UCSD-AML1 (cell line): ENCODE measurements at regions not wholly inside any gene's neighbourhood (a gene's known extent, or its start where the extent isn't known, plus 50 kb on each side); places are given as distances from the start of the nearest gene placed in this dataset.

ENCODE experiments used
- DNase-seq: peaks from one replicate; lab custom pipeline; 2025; ENCODE audit not compliant: unreplicated experiment; lab: John Stamatoyannopoulos, UW

DNA sequence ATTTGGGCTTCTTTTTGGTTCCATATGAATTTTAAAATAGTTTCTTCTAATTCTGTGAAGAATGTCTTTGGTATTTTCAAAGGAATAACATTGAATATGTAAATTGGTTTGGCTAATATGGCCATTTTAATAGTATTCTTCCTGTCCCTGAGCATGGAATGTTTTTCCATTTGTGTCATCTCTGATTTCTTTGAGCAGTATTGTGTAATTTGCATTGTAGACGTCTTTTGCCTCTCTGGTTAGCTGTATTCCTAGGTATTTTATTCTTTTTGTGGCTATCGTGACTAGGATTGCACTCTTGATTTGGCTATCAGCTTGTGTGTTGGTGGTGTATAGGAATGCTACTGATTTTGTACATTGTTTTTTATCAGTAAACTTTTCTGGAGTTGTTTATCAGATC lies 601.9 kb downstream of the SNAPC1 start:
- DNase-seq: no peak

DNA sequence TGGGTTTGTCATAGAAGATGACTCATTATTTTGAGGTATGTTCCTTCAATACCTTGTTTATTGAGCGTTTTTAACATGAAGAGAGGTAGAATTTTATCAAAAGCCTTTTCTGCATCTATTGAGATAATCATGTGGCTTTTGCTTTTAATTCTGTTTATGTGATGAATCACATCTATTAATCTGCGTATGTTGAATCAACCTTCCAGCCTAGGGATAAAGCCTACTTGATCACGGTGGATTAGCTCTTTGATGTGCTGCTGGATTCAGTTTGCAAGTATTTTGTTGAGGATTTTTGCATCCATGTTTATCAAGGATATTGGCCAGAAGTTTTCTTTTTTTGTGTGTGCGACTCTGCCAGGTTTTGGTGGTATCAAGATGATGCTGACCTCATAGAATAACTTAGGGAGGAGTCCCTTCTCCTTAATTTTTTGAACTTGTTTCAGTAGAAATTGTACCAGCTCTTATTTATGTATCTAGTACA lies 602.6 kb downstream of the SNAPC1 start:
- DNase-seq: no peak

DNA sequence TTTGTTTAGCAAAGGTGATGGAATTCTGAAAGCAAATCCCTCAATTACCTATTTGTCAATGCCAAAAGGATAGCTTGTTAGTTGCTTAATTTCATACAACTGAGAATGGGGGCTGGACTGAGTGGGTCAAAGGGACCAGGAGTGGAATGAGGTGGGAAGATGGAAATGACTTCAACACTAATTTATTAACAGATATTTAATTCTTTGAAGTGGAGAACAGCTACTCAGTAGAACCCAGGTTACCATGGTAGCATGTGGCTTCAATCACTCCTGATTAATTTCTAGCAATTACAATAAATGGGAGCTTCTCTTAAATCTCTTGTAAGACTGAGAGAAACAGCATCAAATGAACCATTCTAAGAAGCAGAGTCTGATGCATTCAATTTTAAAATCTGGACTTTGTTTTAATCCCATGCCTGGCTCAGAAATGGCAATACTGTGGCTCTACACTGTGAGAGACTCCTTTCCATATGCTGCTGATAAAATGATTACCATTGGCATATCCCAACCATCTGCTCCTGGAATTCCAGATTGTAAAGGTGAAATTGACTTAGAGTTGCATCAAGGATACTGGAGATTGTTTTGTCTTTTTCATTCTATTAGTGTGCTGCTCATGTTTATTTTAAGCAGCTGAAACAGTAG lies 607.8 kb downstream of the SNAPC1 start:
- no peak for DNase-seq

- DNase-seq: no peak
Measured at GRCh38 chr14:62373944-62374343, 611.7 kb downstream of the SNAPC1 start.

- DNase-seq: no peak
Measured at GRCh38 chr14:62378057-62378456, 615.8 kb downstream of the SNAPC1 start.

DNA sequence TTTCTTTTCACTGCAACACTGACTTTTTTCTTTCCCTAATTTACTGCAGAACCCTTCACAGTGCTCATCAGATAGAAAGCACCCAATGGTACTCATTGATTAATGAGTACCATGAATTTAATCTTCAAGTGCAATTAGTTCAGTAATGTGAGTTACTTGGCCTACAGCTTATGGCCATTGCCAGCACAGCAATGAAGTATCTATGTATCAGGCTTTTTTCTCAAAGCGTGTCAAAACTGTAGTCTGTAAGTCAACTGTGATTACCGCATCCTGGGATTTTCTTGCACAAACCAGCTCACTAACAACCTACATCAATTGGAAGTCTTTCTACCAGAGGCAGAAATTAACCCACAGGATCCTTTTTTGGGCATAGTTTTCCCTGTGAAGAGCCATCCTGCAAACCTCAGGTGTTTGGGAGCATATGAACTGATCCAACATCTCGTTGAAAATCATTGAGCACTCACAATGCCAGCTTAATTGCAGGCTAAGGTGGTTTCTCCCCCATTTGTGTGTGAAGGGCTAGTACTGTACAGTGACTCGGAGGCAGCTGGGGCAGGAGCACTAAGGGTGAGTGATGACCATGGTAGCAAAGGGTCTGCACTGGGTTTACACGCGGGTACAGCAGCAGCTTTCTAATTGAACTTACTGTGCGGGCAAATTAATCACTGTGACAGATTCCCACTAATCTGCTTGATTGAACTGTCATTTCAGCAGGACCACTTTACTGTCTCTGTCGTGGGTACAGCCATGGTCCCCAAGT lies 619.3 kb downstream of the SNAPC1 start:
- no peak for DNase-seq

DNA sequence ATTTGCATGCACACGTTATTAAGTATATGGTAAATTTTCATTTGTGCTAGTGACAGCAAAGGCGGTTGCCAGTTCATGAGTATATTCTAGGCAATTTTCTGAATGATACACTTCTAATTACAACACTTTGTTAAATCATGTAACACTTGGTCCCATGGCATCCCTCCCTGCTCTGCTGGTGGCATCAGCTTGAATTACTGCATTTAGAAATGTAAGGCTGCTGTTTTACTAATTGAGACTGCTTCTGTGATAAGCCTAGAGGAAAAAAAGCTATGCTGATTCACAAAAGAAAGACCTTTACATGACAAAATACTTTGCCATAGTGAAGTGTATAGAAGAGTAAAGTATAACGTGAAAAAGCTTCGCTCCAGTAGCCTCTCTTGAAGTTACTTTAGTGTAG lies 636.1 kb downstream of the KCNH5 start:
- DNase-seq: no peak

DNA sequence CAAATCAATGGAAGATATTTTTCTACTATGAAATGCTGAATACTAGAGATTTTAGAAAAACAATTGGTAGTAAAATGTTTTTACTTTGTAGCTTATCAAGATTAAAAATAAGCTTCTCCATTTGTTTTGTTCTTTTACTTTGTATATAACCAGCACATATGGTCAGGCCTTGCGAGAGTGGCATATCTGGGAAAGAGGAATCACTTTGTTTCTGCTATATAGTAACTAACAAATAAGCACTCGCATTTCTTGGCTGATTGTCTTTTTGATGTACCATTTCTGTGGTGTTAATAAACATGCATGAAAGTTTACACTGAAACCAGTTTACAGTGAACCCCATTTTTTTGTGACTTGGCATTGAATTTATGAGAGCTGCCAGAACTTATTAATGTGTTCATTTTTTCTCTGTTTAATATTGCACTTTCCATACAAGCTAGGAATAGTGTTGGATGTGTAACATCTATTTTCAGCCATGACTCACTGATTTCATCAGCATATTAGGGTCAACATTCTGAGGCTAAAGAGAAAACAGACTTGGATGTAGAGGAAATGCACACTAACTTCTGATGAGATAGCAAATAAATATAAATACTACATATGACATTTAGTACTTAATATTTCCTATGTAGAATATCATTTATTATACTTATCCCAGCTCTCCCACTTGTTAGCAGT lies 635.5 kb downstream of the KCNH5 start:
- DNase-seq: no peak

DNA sequence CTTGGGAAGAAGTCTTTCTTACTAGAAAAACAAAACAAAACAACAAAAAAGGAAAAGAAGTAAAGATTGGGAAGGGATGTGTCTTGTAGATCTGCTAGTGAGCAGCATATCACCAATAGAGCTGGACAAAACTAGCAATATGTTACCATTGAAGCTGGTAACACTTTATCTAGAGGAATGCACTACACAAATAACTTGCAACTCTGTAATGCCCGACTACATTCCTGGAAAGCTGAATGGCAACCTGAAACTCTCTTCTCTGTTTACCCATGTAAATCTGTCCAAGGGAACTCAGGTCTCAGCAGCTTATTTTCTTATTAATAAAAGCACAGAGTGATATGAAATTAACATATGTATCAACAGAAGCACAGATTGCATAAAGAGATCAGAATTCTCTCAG lies 624.4 kb downstream of the KCNH5 start:
- DNase-seq: no peak

GRCh38 chr14:62428429-62429203 lies 616.6 kb downstream of the KCNH5 start:
- no peak for DNase-seq

- no peak for DNase-seq
Measured at GRCh38 chr14:62429683-62430082, 615.6 kb downstream of the KCNH5 start.

DNA sequence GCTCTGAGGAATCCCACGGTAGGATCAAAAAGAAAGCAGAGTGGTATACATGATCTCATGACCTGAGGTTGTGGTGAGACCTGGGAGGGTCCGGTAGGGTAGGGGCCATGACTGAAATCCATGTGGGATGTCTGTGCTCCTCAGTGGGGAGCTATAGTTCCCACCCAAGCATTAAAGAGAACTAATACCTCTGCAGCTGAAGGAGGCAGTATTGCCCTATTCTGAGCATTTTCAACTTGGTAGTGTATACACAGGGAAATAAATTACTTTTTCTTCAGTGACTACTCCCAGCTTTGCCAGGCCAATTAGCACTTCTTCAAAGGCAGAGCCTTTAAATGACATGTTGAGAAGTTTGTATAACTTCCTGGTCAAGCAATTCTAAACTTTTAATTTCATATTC lies 613.8 kb downstream of the KCNH5 start:
- DNase-seq: no peak

DNA sequence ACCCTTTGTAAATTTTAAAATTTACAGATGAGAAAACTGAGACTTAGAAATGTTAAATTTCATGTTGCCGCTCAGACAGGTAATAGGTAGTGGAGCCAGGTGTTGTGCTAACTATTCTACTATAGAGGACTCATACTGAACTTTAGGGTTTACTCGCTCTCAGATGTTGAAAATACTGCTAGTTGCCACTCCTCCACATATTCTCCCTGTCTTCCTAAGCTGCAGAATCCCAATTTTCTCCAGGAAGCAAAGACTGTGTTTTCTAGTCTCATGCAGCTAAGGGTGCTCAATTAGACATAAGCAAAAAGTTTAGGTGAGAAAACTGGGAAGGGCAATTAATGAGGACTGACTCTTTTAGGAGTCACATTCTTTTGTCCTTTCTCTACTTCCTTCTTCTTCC lies 612.3 kb downstream of the KCNH5 start:
- DNase-seq: no peak

DNA sequence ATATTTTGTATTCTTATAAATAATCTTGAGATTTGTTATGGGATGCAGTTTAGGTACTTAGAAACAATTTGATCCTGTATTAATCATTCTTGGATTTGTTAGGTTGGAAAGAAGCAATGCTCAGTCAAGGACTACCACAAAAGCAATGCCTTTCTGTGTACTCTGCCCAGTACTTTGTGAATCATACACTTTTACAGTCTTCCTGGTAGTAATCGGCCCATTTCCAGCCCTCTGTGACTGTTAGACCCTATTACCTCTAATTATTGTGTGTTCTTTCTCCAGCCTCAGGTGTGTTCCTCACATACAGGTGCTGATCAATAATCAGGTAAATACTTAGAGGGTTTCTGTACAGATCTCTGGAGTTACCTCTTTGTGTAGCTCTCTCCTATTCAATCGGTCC lies 609.0 kb downstream of the KCNH5 start:
- no peak for DNase-seq

- no peak for DNase-seq
Measured at GRCh38 chr14:62439210-62439609, 606.0 kb downstream of the KCNH5 start.

GRCh38 chr14:62443796-62444195 lies 601.5 kb downstream of the KCNH5 start:
- DNase-seq: no peak

DNA sequence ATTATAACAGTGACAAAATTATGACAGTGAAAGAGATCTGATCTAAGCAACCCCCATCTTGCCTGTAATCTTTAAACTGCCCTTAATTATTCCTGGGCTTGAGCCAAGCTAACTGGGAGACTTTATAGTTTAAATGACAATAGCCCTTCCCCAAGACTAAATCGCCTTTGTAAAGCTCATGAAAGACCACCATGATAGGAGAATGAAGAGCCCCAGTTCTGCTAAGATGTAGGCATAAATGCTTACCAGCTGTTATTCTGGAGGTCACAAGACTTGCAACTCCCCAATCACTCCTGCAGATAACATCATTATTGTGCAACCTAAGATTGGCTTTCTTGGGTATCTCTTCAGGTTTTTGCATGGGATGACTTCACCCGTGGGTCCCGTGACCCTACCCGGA lies 599.7 kb downstream of the KCNH5 start:
- DNase-seq: no peak

DNA sequence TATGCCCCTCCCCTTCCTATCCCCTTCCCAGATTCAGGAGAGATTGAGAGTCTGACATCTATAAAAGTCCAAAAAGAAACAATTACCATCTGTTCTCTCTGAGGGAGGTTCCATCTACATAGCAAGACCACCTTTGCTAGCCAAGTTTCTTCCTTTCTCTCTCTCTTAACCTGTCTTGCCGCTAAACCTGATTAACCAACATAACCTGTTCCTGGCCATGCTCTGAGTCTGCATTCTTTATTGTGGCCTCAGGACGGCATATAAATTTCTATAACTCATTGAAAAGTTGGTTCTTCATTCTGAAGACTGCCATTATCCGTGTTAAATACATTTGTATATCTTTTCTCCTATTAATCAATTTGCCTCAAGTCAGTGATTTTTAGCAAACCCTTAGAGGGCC lies 594.0 kb downstream of the KCNH5 start:
- DNase-seq: no peak

DNA sequence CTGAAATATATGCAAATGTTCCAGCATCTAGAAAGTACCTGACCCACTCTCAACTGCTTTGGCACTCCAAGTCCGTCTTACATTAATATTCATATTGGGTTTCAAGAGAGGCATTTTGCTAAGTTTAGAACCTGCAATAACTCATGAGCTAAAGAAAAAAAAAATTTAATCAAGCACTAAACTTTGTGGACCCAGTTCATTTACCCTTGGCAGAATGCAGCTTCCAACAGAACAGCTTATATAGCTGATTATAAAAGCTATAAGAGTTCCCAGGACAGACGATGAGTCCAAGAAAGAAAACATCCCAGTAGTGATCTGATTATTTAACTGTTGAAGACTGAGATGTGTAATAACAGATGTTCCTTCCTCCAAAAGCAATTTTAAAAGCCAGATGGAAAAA lies 592.0 kb downstream of the KCNH5 start:
- no peak for DNase-seq

GRCh38 chr14:62455446-62455845 lies 589.8 kb downstream of the KCNH5 start:
- no peak for DNase-seq

GRCh38 chr14:62462988-62463387 lies 582.3 kb downstream of the KCNH5 start:
- DNase-seq: no peak
